ENCODE measurements at regions not wholly inside any gene's neighbourhood (a gene's known extent, or its start where the extent isn't known, plus 50 kb on each side); places are given as distances from the start of the nearest gene placed in this dataset.

DNA sequence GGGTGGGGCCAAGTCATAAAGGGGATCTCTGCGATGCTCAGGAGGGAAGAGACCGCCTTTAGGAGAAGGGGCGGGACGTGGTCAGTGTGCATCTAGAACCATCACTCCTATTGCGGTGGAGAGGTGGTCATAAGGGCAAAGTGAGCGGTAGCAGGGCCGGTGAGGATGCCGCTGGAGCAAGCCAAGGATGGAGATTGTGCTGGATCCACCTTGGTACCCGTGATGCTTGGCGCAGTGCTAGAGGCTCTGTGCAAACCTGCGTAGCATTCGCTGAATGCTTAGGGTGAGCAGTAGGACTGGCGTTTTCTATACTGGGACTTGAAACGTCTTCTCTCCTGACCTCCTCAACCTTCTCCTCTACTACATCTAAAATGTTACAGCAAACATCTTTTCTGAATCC is 294.2 kb downstream of the FGF9 start:
- DNase-seq (ENCODE audit: low read depth), result no peak

- DNase-seq (ENCODE audit: low read depth), result no peak
These were observed 295.1 kb downstream of the FGF9 start for GRCh38 chr13:21966014-21966413.

DNA sequence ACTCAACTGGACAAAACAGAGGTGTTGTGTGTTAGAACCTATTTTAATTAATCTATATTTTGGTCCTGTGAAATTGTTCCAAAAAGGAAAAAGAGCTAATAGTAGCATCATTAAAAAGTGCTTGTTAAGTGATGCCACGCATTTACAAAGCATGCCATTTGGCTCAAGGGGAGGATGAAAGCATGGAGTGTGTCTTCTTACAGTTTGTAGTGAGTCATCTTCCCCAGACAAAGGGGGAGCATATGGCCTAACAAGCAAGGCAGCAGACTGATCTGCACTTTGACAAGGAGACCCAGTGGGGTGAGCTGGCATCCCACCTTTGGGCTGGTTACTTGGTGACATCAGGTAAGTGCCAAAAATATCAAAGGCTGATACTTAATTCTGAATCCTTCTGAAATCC is 297.0 kb downstream of the FGF9 start:
- DNase-seq (ENCODE audit: low read depth), result no peak

- no peak for DNase-seq (ENCODE audit: low read depth)
These were observed 299.3 kb downstream of the FGF9 start for GRCh38 chr13:21970172-21970571.

GRCh38 chr13:21970918-21971317 is 300.0 kb downstream of the FGF9 start:
- DNase-seq (ENCODE audit: low read depth), result no peak

DNA sequence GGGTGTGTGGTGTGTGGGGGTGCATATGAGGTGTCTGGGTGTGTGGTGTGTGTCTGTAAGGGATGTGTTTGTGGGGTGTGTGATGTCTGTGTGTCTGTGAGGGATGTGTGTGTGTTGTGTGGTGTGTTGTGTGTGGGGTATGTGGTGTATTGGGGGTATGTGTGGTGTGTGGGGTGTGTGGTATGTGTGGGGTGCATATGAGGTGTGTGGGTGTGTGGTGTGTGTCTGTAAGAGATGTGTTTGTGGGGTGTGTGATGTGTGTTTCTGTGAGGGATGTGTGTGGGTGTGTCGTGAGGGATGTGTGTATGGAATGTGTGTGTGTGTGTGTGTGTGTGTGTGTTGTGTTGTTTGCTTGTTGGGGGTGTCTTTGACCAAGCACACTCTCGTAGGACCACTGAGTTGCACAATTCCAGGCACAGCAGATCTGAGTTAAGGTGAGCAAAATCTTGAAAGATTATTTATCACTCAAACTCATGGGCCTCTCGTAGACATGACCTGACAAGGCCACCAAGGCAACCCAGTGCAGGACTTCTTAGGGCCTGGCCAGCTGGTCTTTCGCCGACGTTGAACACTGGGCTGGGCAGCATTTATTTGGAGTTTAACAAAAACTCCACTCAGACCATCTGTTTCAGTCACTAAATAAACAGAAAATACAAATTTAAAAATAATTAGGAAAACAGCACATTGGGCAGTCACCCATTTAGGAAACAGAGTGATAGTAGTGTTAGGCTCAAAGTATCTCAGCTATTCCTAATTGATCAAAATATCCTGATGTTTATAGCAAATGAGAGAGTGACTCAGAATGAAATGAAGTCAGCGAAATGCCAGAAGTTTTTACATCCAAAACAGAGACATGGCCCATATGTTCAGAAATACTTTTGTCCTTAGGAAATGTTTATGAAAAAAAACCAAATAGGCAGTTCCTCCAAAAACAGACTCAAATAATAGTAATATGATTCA is 301.1 kb downstream of the FGF9 start:
- no peak for DNase-seq (ENCODE audit: low read depth)

- DNase-seq (ENCODE audit: low read depth), result no peak
These were observed 302.7 kb downstream of the FGF9 start for GRCh38 chr13:21973437-21974125.

DNA sequence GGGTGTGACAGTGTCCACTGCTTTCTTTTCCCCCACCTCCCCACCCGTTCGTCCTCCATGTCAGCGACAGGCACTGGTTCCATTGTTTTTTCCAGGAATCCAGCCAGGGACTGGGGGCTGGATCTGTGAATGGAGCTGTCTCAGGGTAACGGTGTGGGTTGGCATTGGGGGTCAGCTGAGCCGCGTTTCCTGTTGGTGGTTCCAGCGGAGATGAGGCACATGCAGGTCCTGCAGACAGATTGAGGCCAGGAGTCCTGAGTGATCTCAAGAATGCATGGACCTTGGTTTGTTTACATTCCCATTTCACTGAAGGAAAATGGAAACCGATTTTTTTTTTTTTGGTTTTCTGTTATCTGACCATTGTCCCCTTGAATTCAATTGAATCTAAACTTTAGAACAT is 303.9 kb downstream of the FGF9 start:
- DNase-seq (ENCODE audit: low read depth), result no peak

- no peak for DNase-seq (ENCODE audit: low read depth)
These were observed 305.3 kb downstream of the FGF9 start for GRCh38 chr13:21976159-21976558.

GRCh38 chr13:21979161-21979806 is 308.4 kb downstream of the FGF9 start:
- DNase-seq (ENCODE audit: low read depth), result no peak

- no peak for DNase-seq (ENCODE audit: low read depth)
These were observed 309.2 kb downstream of the FGF9 start for GRCh38 chr13:21980049-21980448.

- DNase-seq (ENCODE audit: low read depth), result no peak
These were observed 313.3 kb downstream of the FGF9 start for GRCh38 chr13:21984156-21984555.

- DNase-seq (ENCODE audit: low read depth), result no peak
These were observed 315.7 kb downstream of the FGF9 start for GRCh38 chr13:21986602-21987001.

GRCh38 chr13:21987793-21988192 is 316.9 kb downstream of the FGF9 start:
- no peak for DNase-seq (ENCODE audit: low read depth)

DNA sequence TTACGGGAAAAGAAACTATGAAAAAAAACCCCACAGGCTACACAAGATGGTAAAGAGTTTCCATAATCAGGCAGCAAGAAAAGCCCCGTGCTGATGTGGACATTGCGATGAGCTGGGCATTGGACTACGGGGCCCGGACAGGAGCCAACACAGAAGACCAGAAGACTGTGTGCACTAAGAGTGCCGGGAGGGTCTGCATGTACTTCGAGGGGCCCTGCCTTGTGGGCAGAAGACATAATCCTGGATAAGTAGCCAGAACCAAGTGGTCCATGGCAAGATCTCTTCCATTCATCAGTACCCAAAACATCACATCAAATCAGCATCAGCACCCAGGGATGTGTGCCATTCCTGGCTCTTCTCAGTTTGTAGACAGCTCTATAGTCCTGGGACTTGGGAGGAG is 317.8 kb downstream of the FGF9 start:
- DNase-seq (ENCODE audit: low read depth), result no peak

GRCh38 chr13:21996049-21996448 is 325.2 kb downstream of the FGF9 start:
- DNase-seq (ENCODE audit: low read depth), result no peak

GRCh38 chr13:21997726-21998125 is 326.9 kb downstream of the FGF9 start:
- DNase-seq (ENCODE audit: low read depth), result no peak

- no peak for DNase-seq (ENCODE audit: low read depth)
These were observed 327.6 kb downstream of the FGF9 start for GRCh38 chr13:21998279-21998990.

DNA sequence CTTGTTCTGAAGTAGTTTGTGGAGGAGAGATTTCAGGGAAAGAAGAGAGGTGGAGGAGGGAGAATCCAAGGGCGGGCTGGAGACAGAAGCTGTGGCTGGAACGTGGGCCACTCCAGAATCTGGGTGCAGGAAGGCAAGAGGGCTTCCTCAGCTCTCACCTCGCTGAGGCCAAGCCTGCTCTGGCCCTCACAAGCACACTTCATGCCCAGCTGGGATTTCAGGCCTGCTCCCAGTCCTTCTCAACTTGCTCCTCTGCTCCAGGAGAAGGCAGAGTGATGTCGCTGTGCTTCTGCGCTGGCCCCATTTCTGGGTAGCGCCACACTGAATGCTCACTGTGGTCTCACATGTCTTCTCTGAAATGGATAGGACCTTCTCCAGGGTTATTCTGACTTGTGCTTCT is 328.8 kb downstream of the FGF9 start:
- no peak for DNase-seq (ENCODE audit: low read depth)

DNA sequence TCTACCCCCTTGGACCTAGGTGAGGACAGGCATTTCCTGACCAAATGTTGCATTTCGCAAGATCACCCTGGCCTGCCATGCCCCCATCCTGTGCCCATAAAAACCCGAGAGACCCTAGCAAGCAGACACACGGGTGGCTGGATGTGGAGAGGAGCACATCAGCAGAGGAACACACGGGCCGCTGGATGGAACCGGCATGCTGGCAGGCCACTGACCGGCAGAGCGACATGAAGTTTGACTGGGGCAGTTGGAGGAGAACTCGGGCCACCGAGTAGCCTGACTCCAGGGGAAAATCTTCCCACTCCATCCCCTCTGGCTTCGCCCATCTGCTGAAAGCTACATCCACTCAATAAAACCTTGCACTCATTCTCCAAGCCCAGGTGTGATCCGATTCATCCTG is 329.3 kb downstream of the FGF9 start:
- no peak for DNase-seq (ENCODE audit: low read depth)

DNA sequence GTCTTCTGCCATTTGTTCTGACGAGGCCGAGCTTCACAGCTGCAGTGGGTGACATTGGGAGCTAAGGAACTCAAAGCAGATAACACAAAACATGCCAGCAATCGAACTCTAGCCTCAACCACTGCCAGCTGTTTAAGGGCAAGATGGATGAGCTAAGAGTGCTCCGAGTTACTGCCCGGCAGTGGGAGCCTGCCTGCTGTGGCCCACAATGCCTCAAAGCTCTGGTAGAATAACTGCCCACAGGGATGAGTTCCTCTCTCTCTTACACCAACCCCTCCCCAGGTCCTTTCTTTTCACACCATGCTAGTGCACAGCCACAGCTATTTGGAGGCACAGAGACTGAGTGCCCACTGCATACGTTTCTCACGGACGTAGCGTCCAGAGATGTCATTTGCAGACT is 330.5 kb downstream of the FGF9 start:
- no peak for DNase-seq (ENCODE audit: low read depth)

GRCh38 chr13:22002893-22003292 is 332.0 kb downstream of the FGF9 start:
- no peak for DNase-seq (ENCODE audit: low read depth)
